Skeletal muscle cell (primary cell): ENCODE measurements at regions not wholly inside any gene's neighbourhood (a gene's known extent, or its start where the extent isn't known, plus 50 kb on each side); places are given as distances from the start of the nearest gene placed in this dataset.
A peak's percentile ranks its signal among the peaks of the same experiment; 100 is the strongest.

ENCODE experiments used
- DNase-seq: peaks from one replicate; pipeline ENCODE4 v3.0.0-alpha.2; 2010; ENCODE audit warnings: low read depth
- H3K4me3 ChIP-seq: 2 replicates; pipeline ENCODE4 v1.5.1; 2011; ENCODE audit warnings: low read depth, mild to moderate bottlenecking, control low read depth, low read length, moderate library complexity

- no peak for DNase-seq
Observed at GRCh38 chr1:228821252-228821651, 86.0 kb downstream of the RHOU start.

DNA sequence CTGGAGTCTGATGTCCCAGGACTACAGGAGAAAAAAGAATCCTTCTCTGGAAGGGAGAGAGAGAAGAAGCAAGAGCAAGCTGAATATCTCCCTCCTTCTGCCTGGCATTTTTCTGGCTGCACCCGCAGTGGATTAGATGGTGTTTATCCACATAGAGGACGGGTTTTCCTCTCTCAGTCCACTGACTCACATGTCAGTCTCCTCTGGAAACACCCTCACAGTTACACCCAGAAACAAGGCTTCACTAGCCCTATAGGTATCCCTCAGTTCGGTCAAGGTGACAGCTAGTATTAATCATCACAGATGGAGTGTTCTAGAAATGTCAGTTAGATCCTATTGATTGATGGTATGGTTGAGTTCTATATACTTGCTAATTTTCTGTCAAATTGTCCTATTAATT, 87.9 kb downstream of the RHOU start:
- H3K4me3 ChIP-seq: no peak overlapping the region
- no peak for DNase-seq

More at GRCh38 chr1:228821252-228821651, 86.0 kb downstream of the RHOU start:
- no peak overlapping the region for H3K4me3 ChIP-seq

DNA sequence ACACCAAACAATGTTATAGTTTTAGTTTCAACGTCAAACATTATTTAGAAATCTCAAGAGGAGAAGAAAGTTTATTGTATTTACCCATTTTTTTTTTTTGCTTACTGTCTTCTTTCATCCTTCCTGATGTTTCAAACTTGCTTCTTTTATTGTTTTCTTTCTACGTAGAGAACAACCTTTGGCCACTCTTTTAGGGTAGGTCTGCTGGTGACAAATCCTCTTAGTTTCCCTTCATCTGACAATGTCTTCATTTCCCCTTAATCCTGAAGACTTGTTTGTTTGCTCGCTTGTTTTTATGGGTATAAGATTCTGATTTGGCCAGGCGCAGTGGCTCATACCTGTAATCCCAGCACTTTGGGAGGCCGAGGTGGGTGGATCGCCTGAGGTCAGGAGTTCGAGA, 89.1 kb downstream of the RHOU start:
- H3K4me3 ChIP-seq: no peak overlapping the region
- DNase-seq: no peak

DNA sequence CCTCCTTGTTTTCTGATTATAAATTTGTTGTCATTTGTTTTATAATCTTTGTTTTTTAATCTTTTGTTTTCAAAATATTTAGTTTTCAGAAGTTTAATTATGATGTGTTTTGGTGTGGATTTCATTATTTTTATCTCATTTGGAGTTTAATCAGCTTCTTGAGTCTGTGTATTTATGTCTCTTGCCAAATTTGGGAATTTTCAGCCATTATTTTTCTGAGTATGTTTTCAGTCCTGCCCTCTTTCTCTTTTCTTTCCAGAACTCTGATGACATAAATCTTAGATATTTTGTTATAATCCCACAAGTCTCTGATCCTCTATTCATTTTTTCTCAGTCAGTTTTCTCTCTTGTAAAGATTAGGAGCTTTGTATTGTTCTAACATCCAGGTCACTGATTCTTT, 89.8 kb downstream of the RHOU start:
- H3K4me3 ChIP-seq: no peak overlapping the region
- no peak for DNase-seq

GRCh38 chr1:228825840-228826484, 90.7 kb downstream of the RHOU start:
- no peak for DNase-seq
- no peak overlapping the region for H3K4me3 ChIP-seq

DNA sequence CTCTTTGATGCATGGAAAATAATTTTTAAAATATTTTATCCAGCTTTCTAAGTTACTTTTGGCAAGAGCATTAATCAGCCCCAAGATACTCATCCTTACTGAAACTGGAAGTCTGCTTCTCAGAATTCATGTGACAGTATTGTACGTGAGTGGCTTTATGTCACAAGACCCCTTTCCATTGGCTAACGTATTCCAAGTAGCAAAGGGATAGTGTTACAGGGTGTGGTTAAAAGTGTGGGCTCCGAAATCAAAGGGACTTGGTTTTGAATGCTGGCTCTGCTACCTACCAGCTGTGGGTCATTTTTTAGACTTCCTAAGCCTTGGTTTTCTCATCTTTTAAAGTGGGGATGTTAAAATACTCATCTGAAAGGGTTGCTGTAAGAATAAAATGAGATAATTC, 91.7 kb downstream of the RHOU start:
- DNase-seq: no peak

DNA sequence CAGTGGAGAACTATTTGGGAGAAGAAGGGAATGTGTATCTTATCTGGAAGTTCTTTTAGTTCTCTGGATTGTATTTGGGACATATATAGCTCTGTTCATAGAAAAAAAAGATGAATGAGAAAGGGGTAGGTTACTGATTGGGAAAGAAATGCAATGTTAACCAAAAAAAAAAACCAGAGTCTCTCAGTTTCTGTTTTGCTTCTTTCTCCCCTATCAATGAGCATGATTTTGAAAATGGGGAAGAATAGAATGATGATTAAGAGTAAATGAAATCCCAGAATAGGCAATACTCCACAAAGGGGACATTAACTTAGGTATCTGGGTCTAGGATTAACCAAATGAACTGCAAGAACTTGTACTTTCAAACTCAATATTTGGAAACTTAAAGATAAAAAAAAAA, 92.9 kb downstream of the RHOU start:
- no peak for DNase-seq
- H3K4me3 ChIP-seq: no peak overlapping the region

More for the DNA sequence above, 91.7 kb downstream of the RHOU start:
- H3K4me3 ChIP-seq: no peak overlapping the region

- no peak for DNase-seq
- H3K4me3 ChIP-seq: no peak overlapping the region
Observed at GRCh38 chr1:228830185-228830953, 95.1 kb downstream of the RHOU start.

- no peak overlapping the region for H3K4me3 ChIP-seq
Observed at GRCh38 chr1:228830954-228831481, 95.7 kb downstream of the RHOU start.

DNA sequence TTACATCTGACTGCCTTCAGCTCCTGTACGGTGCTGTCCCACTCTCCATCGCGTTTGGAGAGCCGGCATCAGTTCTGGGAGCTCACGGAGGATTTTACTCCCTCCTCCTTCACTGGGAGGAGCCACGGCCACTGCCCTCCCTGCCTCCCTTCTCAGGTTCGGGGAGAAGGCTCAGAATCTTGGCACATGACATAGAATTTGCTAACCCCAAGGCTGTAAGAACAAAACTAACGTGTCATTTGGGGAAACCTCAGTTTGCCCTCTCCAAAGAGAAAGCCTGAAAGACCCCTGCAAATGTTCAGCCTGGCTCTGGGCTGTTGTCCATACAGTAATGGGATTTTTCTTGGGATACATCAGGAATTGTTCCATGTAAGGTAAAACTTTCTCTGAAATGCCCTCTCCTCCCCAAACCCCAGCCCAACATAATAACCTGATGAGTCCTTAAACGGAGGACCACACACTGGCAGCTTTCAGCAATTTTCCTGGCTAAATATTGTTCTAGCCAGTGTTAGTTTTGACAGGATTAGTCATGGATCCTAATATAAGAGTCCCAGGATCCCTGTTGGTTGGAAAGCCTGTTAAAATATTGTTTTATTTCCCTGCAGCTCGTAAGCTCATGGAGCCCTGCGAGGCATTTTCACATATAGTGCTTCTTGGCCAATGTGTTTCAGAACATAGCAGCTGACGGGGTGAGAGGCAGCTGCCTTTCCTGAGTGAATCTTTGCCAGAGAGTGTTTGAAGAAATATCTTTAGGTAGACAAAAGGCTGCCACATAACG, 98.8 kb downstream of the RHOU start:
- H3K4me3 ChIP-seq: no peak overlapping the region
- DNase-seq: no peak

More at GRCh38 chr1:228830954-228831481, 95.7 kb downstream of the RHOU start:
- DNase-seq: no peak

DNA sequence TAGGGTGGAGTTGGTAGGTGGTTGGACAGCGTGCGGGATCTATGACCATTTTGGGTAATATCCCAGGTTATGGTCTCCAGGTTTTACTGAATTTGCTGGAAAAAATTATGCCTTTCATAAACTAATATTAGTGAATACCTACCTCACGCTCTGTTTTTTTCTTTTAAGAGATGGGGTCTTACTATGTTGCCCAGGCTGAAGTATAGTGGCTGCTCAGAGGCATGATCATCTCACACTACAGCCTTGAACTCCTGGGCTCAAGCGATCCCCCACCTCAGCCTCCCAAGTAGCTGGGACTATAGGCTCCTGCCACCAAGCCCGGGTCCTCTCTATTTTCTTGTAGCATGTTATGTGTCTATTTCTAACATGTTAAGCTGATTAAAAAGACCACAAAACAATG, 100.2 kb downstream of the RHOU start:
- DNase-seq: no peak
- no peak overlapping the region for H3K4me3 ChIP-seq

GRCh38 chr1:228835911-228836310, 100.6 kb downstream of the RHOU start:
- DNase-seq: no peak
- H3K4me3 ChIP-seq: no peak overlapping the region

DNA sequence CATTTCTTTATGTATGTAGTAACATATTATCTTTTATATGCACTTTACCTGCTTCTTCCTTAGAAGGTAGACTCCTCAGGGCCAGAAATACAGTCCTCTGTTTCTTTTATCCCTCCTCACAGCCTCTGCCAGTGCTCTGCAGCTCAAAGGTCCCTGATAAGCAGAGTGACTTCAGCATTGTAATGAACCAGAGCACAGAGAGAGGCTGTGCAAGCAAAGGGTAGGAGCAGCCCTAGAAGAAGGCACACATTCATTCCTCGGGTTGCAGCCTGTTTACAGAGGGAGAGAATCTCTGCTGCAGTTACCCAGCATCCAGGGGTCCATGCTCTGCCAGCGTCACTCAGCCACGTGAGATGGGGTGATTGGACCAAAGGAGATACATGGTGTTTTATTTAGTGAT, 101.1 kb downstream of the RHOU start:
- no peak for DNase-seq
- H3K4me3 ChIP-seq: no peak overlapping the region

DNA sequence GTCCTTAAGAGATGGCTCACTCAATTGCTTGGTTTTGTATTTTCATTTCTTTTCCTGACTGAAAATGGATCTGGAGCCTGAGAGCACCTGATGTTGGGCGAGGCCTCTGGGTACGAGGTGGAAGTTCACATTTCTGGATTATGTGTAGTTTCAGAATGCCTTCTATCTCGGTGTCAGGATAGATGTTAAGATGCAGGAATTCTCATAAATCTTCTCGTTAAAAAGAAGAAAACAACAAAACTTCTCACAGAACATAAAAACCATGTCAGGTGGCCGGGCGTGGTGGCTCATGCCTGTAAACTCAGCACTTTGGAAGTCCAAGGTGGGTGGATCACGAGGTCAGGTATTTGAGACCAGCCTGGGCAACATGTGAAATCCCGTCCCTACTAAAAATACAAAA, 101.8 kb downstream of the RHOU start:
- no peak for DNase-seq

DNA sequence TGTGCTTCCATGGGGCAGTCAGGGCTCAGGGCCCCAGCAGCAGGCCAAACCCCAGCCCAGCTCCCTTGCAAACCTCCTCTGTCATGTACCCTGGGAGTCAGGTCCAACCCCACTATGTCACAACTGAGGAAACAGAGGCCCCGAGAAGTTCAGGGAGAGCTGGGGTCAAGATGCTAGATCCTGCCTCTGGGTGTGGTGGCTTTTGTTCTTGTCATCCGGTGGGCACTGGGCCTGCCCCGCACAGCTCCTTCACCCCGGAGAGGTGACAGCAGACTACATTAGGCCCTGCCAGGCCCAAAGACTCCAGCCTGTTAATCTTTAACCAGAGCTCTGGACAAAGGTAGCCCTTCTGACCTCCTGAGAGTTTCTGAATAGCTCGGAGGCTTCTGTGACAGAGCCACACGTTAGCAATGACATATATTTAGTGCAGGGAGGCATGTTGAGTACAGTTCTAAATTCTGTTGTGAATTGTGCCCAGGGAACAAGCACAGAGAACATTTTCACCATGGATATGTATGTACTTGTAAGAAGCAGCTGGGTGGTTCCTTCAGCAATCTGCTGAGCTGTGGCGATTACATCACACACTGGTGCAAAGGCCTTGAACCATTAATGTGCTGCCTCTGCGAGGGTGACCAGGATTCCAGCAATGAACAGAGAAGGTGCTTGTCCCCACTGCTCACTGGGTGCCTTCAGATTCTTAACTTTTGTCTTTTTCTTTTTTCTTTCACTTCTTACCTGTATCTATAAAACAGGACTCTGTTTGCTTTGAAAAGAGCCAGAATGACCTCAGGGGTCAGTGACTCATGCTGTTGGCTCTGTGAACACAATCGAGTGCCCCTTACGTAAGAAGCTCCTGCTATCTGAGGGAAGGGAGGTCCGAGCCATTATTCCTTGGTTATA, 102.8 kb downstream of the RHOU start:
- H3K4me3 ChIP-seq: no peak overlapping the region
- DNase-seq: peak; percentile 45

More for the DNA sequence above, 101.8 kb downstream of the RHOU start:
- H3K4me3 ChIP-seq: no peak overlapping the region

- no peak for DNase-seq
- H3K4me3 ChIP-seq: no peak overlapping the region
Observed at GRCh38 chr1:228838717-228839500, 103.6 kb downstream of the RHOU start.

DNA sequence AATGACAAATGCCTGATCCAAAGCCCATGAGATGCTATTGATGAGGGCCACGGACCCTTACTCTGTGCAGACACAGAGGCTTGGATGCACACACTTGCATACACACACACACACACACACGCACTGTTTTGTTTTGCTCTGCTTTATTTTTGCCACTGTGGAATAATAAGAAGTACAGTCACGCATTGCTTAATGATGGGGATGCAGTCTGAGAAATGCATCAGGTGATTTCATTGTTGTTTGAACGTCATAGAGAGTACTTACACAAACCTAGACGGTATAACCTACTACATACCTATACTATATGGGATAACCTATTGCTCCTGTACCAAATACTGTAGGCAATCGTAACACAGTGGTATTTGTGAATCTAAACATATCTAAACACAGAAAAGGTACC, 104.4 kb downstream of the RHOU start:
- DNase-seq: no peak

DNA sequence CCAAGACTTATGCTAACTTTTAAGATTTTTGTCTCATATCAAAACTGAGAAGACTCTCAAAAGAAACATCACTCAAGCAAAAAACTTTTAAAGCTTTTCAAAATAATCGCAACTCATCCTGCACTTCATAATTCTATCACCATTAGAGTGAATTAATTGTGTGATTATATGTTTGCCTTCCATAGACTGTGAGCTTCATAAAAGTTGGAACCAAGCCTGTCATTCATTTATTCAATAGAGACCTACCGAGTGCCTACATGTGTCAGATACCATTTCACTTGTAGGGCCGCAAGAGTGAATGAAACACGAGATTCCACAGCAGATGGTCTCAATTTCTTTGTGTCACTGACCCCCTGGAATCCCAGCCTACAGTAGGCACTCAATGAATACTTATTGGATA, 106.4 kb downstream of the RHOU start:
- DNase-seq: no peak
- H3K4me3 ChIP-seq: no peak overlapping the region

More for the DNA sequence above, 104.4 kb downstream of the RHOU start:
- H3K4me3 ChIP-seq: no peak overlapping the region
